Activated CD4-positive, CD25-positive, alpha-beta regulatory T cell (primary cell): ENCODE measurements at regions not wholly inside any gene's neighbourhood (a gene's known extent, or its start where the extent isn't known, plus 50 kb on each side); places are given as distances from the start of the nearest gene placed in this dataset.
"Not testable (repeated sequence)": the region's sequence is repeated elsewhere in the genome, so short reads cannot be mapped to it uniquely, and the experiment has no call there.

Experiments
- DNase-seq, 4 experiments: peaks; one replicate each; lab custom pipeline; 2025; lab: John Stamatoyannopoulos, UW

DNA sequence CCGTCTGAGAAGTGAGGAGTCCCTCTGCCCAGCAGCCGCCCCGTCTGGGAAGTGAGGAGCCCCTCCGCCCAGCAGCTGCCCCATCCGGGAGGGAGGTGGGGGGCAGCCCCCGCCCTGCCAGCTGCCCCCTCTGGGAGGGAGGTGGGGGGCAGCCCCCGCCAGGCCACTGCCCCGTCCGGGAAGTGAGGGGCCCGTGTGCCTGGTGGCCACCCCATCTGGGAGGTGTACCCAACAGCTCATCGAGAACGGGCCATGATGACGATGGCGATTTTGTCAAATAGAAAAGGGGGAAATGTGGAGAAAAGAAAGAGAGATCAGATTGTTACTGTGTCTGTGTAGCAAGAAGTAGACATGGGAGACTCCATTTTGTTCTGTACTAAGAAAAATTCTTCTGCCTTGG is 208.8 kb downstream of the KDM5D start:
- DNase-seq, result not testable (repeated sequence)

- DNase-seq, result no peak
Observed at GRCh38 chrY:19521976-19522375, 222.6 kb downstream of the KDM5D start.

DNA sequence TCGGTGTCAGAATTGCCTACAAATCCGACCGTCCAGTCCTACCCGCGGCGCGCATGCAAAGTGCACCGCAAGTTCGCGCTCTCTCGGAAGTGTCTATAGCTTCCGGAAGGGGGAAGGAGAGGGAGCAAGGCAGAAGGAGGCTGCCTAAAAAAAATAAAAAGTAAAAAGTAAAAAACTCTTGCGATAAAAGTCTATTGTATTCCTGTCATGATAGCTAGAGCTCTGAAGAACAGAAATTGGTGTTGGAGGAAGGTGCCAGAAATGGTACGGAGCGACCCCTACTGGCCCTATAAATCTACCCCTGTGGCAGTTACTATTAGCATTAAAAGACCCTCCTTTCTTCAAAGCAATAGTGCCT is 241.5 kb downstream of the KDM5D start:
- DNase-seq, result peak in 3 of 4 experiments; percentile 1 to 8 (median 5)

GRCh38 chrY:19502169-19503091 is 242.1 kb downstream of the KDM5D start:
- DNase-seq, result no peak

DNA sequence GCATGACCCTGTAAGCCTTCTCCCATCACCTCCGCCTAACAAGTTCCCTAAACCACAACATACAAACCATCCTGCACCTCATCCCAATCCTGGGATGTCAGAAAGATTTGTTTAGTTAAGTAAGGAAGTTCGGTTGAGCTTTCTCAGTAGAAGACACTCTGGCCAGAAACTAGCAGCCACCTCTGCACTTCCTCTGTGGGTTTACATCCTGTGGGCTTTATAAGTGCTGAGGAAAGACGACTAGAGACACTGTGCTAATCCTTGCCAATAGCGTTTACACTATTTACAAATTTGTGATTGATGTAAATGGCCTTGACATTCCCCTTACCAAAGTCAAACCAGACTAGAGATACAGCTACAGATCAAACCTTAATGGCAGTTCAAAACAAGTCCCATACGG is 246.0 kb downstream of the KDM5D start:
- no peak for DNase-seq

DNA sequence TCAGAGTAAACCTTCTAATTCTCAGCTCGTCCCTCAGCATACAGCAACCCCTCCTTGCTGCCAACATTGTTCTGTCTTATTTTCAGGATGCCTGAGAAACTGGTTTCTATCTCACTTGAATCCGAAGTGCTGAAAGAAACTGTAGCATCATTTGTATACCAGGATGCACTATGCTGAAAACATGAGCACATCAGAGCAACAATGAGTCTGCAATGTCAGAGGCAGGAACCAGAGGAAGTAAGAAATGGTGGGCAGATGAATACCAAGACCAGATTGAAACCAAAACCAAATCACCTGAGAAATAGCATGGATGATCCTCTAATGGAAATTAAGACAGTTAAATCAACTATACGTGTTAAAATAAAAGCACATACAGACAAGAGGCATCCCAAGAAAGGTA is 257.0 kb downstream of the KDM5D start:
- no peak for DNase-seq

GRCh38 chrY:19484997-19485396 is 259.5 kb downstream of the KDM5D start:
- DNase-seq, result no peak

- DNase-seq, result no peak
Observed at GRCh38 chrY:19479141-19479540, 265.4 kb downstream of the KDM5D start.

- no peak for DNase-seq
Observed at GRCh38 chrY:19477959-19478358, 266.6 kb downstream of the KDM5D start.

DNA sequence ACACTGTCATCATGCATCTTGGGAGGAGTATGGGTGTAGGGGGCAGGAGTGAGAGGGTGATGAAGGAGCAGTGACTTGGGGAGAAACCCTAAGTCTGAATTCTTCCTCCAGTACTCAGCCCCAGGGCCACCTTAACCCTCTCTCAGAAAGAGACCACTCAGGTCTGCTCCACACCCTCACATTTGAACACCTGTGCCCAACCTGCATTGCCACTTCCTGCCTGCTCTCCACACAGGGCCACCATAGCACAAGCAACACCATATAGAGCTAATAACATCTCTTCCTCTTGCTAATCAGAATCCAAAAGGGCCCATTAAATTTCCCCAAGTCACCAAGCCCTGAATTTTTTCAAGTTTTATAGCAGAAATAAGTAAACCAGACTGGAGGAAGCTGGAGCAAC is 278.7 kb downstream of the KDM5D start:
- DNase-seq, result no peak

GRCh38 chrY:19456855-19457448 is 287.6 kb downstream of the KDM5D start:
- DNase-seq, result no peak

DNA sequence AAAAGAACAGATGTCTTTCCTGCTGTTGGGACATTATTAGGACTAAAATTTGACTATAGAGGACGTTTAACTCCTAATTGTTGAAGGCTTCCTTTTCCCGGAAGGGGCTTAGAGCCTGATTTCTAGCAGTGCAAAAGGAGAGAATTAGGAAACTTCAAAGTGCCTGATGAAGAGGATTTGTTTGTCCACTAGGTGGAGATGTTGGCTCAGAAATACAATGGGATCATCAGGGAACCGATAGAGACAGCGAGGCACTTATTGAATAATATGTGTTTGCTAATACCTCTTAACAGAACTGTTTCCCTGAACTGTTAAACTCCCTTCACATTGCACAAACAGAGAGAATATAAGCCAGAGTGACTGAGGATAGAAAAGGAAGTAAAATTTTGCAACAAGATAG is 311.5 kb downstream of the KDM5D start:
- DNase-seq, result peak in 1 of 4 experiments; percentile 0

- DNase-seq, result no peak
Observed at GRCh38 chrY:19427736-19428518, 316.6 kb downstream of the KDM5D start.

GRCh38 chrY:19427191-19427590 is 317.3 kb downstream of the KDM5D start:
- DNase-seq, result not testable (repeated sequence)

DNA sequence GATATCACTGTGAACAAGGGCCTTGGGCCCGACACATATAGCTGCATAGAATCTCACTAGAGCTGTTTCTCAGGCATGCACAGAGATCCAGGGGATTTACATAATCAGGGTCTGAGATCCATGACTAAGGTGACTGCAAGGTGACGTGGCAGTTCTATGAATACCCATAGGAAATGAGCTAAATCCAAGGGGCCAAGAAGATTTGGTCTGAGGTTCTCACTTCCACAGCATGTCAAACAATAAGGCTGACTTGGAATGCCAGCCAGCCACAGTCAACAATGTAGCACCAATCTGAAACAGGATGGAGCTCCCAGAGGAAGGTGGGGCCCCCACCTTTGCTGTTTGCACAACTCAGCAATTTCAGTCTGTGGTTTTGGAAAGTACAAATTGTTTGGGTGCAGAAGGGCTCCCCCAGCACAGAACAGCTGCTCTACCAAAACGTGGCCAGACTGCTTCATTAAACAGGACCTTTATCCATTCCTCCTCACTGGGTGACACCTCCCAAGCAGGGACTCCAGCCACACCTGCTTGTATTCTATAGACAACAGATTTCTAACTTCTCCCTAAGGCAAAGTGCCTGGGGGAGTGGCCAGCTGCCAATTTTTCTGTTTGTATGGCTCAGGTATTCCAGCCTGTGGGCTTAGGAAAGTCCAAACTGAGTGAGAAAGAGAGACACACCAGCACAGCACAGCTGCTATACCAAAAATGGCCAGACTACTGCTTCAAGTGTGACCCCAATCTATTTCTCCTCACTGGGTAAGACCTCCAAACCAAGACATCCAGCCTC is 333.4 kb downstream of the KDM5D start:
- no peak for DNase-seq

- no peak for DNase-seq
Observed at GRCh38 chrY:19406246-19406645, 338.3 kb downstream of the KDM5D start.

DNA sequence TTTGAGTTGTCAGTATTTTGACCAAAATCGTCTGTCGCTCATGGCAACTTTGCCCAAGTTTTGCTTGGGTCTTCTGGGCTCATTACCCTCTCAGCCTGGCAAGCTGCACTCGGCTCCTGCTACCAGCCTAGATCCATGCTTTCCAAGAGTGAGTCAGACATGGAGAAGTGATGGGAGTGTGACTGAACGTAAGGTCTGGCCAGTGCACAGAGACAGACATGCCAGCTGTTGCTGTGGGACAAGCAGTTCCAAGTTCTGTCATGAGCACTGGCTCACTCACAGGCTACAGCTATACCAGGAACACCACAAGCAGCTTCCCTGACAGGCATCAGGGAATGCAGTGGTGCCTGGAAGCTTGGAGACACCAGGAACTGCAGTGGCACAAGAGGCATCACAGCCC is 338.9 kb downstream of the KDM5D start:
- no peak for DNase-seq

- no peak for DNase-seq
Observed at GRCh38 chrY:19392876-19393275, 351.6 kb downstream of the KDM5D start.

GRCh38 chrY:19391922-19392321 is 352.6 kb downstream of the KDM5D start:
- DNase-seq, result no peak

GRCh38 chrY:19365321-19365720 is 379.2 kb downstream of the KDM5D start:
- DNase-seq, result no peak

- DNase-seq, result no peak
Observed at GRCh38 chrY:19357249-19357648, 387.3 kb downstream of the KDM5D start.

- DNase-seq, result no peak
Observed at GRCh38 chrY:19356735-19357134, 387.8 kb downstream of the KDM5D start.
